ENCODE measurements at regions not wholly inside any gene's neighbourhood (a gene's known extent, or its start where the extent isn't known, plus 50 kb on each side); places are given as distances from the start of the nearest gene placed in this dataset.
"Not testable (repeated sequence)": the region's sequence is repeated elsewhere in the genome, so short reads cannot be mapped to it uniquely, and the experiment has no call there.

DNA sequence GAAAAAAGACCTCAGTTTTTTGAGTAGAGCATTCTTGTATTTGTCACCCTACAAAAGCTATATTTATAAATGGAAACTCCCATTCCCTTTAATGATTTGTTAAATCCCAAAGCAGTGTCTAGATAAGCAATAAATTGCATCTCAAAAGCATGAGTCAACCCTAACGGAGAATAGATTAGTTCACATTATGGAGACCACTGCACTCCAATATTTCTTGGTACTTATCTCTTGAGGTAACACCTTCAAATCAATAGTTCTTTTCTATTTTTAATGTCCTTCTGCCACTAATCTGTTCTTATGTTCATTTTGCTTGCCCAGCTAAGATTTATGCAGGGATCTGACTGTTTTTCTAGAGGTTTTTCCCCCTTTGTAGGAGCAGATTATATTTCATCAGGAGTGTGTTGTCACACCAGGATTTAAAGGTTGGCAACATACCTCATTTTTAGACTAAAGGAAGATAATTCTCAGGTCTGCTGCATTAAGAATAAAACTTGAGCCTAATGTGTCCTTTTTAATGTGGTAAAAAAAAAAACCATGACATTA, 91.4 kb upstream of the ADGRG2 start:
- in situ Hi-C loops (cut with MboI; ENCODE audit: low sequenced_read_pairs, unreplicated experiment) = no loop called here
- DNase-seq (ENCODE audit: low spot score) = no peak
- TF ChIP-seq, protein P1, sequence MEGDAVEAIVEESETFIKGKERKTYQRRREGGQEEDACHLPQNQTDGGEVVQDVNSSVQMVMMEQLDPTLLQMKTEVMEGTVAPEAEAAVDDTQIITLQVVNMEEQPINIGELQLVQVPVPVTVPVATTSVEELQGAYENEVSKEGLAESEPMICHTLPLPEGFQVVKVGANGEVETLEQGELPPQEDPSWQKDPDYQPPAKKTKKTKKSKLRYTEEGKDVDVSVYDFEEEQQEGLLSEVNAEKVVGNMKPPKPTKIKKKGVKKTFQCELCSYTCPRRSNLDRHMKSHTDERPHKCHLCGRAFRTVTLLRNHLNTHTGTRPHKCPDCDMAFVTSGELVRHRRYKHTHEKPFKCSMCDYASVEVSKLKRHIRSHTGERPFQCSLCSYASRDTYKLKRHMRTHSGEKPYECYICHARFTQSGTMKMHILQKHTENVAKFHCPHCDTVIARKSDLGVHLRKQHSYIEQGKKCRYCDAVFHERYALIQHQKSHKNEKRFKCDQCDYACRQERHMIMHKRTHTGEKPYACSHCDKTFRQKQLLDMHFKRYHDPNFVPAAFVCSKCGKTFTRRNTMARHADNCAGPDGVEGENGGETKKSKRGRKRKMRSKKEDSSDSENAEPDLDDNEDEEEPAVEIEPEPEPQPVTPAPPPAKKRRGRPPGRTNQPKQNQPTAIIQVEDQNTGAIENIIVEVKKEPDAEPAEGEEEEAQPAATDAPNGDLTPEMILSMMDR (IDR thresholded peaks at IDR 0.05; ENCODE audit: borderline replicate concordance, control extremely low read depth, extremely low read depth, insufficient read depth, missing control alignments) = no peak

DNA sequence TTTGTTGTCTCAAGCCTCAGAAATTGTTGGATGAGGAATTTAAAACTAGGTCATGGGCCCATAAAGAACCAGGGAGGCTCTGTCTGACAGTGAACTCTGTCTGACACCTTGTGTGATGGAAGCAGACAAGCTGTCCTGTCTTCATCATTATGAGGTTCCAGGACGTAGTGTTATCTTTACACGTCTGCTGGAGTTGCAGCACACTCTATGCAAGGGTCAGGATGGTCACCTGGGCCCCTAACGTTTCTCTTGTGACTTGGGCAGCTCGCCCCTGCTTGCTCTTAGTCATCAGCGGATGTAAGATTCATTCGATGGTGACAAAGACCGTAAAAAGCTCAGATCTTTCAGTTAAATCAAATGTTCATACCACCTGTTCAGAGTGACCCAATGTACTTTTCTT, 92.0 kb upstream of the ADGRG2 start:
- no peak for DNase-seq (ENCODE audit: low spot score)
- TF ChIP-seq, protein P1 (IDR thresholded peaks at IDR 0.05; ENCODE audit: borderline replicate concordance, control extremely low read depth, extremely low read depth, insufficient read depth, missing control alignments) = no peak
- in situ Hi-C loops (cut with MboI; ENCODE audit: low sequenced_read_pairs, unreplicated experiment) = no loop called here

DNA sequence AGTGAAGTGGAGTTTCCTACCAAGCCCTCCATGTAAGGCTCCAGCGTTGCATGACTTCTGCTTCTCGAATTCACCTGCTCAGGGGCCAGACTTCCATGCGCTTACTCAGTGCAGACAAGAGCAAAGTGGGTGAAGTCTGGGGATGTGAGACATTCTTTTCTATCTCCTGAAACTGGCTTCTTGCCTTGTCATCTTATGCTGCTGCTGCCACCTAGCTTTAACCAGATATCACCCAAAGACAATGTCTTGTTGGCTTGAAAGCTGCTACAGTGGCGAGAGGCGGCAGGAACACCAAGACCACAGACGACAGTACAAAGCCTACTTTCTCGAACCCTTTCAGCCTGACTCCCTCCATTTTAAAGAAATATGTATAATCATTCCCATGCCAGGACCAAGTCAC, 103.6 kb upstream of the ADGRG2 start:
- TF ChIP-seq, protein P1 (IDR thresholded peaks at IDR 0.05; ENCODE audit: borderline replicate concordance, control extremely low read depth, extremely low read depth, insufficient read depth, missing control alignments) = no peak
- peak; percentile 41 for DNase-seq (ENCODE audit: low spot score)
- in situ Hi-C loops (cut with MboI; ENCODE audit: low sequenced_read_pairs, unreplicated experiment) = no loop called here

DNA sequence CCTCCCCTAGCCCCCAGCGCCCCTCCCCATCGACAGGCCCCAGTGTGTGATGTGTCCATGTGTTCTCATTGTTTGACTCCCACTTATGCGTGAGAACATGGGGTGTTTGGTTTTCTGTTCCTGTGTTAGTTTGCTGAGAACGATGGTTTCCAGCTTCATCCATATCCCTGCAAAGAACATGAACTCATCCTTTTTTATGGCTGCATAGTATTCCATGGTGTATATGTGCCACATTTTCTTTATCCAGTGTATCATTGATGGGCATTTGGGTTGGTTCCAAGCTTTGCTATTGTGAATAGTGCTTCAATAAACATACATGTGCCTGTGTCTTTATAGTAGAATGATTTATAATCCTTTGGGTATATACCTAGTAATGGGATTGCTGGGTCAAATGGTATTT, 107.6 kb upstream of the ADGRG2 start:
- in situ Hi-C loops (cut with MboI; ENCODE audit: low sequenced_read_pairs, unreplicated experiment); DNase-seq (ENCODE audit: low spot score): not testable (repeated sequence)

DNA sequence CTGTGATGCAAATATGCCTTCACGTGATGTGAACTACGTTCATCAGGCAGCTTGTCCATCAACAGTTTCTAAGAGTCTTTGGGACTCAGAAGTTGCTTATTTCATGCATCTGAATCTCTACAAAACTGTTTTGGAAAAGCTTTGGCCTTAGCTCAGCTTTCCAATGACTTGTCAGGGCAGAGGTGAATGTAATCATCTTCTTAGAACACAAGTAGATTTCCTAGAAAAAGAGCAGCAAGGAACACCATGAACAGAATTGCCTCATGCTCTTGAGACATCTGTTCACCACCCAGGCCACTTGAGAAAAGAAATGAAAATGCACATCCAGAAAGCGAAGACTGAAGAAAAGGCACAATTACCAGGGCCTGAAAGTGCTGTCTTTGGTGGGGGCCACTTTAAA, 105.8 kb upstream of the PDHA1 start:
- no peak for DNase-seq (ENCODE audit: low spot score)
- in situ Hi-C loops (cut with MboI; ENCODE audit: low sequenced_read_pairs, unreplicated experiment) = no loop called here
- TF ChIP-seq, protein P1 (IDR thresholded peaks at IDR 0.05; ENCODE audit: borderline replicate concordance, control extremely low read depth, extremely low read depth, insufficient read depth, missing control alignments) = no peak

DNA sequence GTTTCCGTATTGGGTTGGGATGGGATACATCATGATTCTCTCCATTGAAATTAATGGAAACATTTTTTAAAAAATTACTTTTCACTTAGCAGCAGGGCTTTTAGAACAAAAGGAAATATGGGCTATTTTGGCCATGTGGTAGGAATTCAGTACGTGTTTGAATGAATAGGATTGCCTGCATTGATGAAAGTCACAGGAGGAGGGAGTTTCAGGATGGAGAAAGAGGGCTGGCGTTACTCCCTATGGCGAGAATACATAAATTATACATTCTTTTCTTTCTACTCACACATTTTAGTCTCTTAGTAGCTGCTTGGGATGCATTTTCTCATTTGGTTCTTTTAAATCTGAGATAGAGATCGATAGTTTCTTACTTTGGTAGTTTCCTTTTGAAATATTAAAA, 100.3 kb upstream of the PDHA1 start:
- DNase-seq (ENCODE audit: low spot score) = no peak
- in situ Hi-C loops (cut with MboI; ENCODE audit: low sequenced_read_pairs, unreplicated experiment) = no loop called here
- TF ChIP-seq, protein P1 (IDR thresholded peaks at IDR 0.05; ENCODE audit: borderline replicate concordance, control extremely low read depth, extremely low read depth, insufficient read depth, missing control alignments) = no peak

DNA sequence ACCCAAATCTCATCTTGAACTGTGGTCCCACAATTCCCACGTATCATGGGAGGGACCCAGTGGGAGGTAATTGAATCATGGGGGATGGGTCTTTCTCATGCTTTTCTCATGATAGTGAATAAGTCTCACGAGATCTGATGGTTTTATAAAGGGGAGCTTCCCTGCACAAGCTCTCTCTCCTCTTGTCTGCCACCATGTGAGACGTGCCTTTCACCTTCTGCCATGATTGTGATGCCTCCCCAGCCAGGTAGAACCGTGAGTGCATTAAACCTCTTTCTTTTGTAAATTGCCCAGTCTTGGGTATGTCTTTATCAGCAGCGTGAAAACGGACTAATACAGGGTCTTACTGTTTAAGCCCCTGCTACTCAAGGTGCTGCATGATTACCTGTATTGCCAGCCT, 98.8 kb upstream of the PDHA1 start:
- in situ Hi-C loops (cut with MboI; ENCODE audit: low sequenced_read_pairs, unreplicated experiment); DNase-seq (ENCODE audit: low spot score): not testable (repeated sequence)

DNA sequence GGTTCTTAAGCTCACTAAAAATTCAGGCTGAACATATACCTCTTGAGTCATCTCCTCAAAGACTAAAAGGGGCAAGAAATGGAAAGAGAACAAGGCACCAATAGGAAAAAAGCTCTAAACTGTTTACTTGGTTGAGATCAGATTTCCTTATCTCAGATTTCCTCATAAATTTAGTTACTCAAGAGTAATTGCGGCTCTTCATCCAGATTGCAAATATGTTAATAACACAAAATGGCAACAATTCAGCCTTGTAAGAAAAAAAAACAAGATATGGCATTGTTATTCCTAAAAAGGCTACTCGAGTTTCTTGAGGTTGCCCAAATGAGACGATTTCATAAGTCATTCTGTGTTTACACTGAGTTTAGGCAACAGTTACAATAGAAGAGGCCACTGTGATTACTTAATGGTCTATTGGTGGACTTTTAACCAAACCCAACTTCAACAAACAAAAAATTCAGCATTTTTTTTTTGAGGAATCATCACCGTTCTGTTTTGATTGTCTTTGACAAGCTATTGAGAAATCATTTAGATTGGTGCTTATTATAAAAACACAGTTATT, 97.9 kb upstream of the PDHA1 start:
- TF ChIP-seq, protein P1 (IDR thresholded peaks at IDR 0.05; ENCODE audit: borderline replicate concordance, control extremely low read depth, extremely low read depth, insufficient read depth, missing control alignments) = no peak
- no peak for DNase-seq (ENCODE audit: low spot score)
- in situ Hi-C loops (cut with MboI; ENCODE audit: low sequenced_read_pairs, unreplicated experiment) = no loop called here
